ENCODE measurements at regions not wholly inside any gene's neighbourhood (a gene's known extent, or its start where the extent isn't known, plus 50 kb on each side); places are given as distances from the start of the nearest gene placed in this dataset.

DNA sequence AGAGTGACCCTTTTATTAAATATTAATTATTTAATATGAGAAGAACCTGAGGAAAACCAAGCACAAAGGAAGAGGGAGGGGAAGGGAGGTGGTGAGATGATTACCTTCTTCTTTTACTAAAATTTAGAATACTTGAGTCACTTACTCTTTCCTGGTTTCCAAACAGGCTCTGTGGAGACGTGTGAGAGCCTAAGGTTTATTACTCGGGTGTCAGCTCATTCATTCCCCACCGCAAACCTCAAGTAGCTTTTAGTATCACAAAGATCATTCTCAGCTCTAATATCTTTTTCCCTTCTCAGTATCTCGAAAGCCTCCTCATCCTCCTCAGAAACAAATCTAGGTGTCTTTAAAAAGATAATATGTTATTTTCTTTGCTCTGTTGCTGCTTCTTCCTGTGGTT lies 497.2 kb upstream of the JARID2 start:
- TF ChIP-seq, protein P1, sequence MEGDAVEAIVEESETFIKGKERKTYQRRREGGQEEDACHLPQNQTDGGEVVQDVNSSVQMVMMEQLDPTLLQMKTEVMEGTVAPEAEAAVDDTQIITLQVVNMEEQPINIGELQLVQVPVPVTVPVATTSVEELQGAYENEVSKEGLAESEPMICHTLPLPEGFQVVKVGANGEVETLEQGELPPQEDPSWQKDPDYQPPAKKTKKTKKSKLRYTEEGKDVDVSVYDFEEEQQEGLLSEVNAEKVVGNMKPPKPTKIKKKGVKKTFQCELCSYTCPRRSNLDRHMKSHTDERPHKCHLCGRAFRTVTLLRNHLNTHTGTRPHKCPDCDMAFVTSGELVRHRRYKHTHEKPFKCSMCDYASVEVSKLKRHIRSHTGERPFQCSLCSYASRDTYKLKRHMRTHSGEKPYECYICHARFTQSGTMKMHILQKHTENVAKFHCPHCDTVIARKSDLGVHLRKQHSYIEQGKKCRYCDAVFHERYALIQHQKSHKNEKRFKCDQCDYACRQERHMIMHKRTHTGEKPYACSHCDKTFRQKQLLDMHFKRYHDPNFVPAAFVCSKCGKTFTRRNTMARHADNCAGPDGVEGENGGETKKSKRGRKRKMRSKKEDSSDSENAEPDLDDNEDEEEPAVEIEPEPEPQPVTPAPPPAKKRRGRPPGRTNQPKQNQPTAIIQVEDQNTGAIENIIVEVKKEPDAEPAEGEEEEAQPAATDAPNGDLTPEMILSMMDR (IDR thresholded peaks at IDR 0.05), result no peak
- no peak for TF ChIP-seq POLR2AphosphoS5 (IDR thresholded peaks at IDR 0.05)
- no peak for TF ChIP-seq POLR2A (IDR thresholded peaks at IDR 0.05)
